Natural killer cell (primary cell): ENCODE measurements at regions not wholly inside any gene's neighbourhood (a gene's known extent, or its start where the extent isn't known, plus 50 kb on each side); places are given as distances from the start of the nearest gene placed in this dataset.
"Not testable (repeated sequence)": the region's sequence is repeated elsewhere in the genome, so short reads cannot be mapped to it uniquely, and the experiment has no call there.

ENCODE experiments used
- ATAC-seq, 3 donors: fragments of 150-1000 bp in 2 of 3; fragments of 200-7000 bp in 1 of 3; cut with Tn5 transposase; 1 replicate in 1 of 3; 2 replicates in 2 of 3; pipeline ENCODE4 v1.10.0; 2021; ENCODE audit warnings: mild to moderate bottlenecking in 2 of 3, moderate library complexity in 2 of 3
- DNase-seq, 2 donors: peaks; one replicate each; pipeline versions ENCODE4 v3.0.0 to v3.0.0-alpha.2; 2013 to 2021; ENCODE audit warnings: mixed read lengths in 1 of 2
- H3K27ac ChIP-seq: one replicate; pipeline ENCODE4 v1.5.1; 2013; ENCODE audit warnings: mild to moderate bottlenecking, low read length
- H3K27me3 ChIP-seq: one replicate; pipeline ENCODE4 v1.6.1; 2013; ENCODE audit warnings: low read length; ENCODE audit not compliant: control insufficient read depth, insufficient read depth
- H3K36me3 ChIP-seq: one replicate; pipeline ENCODE4 v1.6.1; 2013; ENCODE audit warnings: low read length; ENCODE audit not compliant: control insufficient read depth, insufficient read depth
- H3K4me1 ChIP-seq: one replicate; pipeline ENCODE4 v1.6.1; 2013; ENCODE audit warnings: low read length; ENCODE audit not compliant: control insufficient read depth, insufficient read depth
- H3K4me3 ChIP-seq: one replicate; pipeline ENCODE4 v1.5.1; 2013; ENCODE audit warnings: low read length
- H3K9me3 ChIP-seq: one replicate; pipeline ENCODE4 v1.6.1; 2013; ENCODE audit warnings: low read length; ENCODE audit not compliant: control insufficient read depth, insufficient read depth
- H3K27ac Mint-ChIP-seq, 2 donors: one replicate each; pipeline ENCODE4 v1.8.0; 2022; ENCODE audit warnings: mild to moderate bottlenecking in 2 of 2, mixed read lengths in 2 of 2, moderate library complexity in 1 of 2
- H3K27me3 Mint-ChIP-seq, 2 donors: one replicate each; pipeline ENCODE4 v1.8.0; 2022; ENCODE audit warnings: low read depth in 2 of 2, mixed read lengths in 2 of 2
- H3K36me3 Mint-ChIP-seq: one replicate; pipeline ENCODE4 v1.8.0; 2022; ENCODE audit warnings: mixed read lengths
- H3K4me1 Mint-ChIP-seq, 2 donors: one replicate each; pipeline ENCODE4 v1.8.0; 2022; ENCODE audit warnings: mixed read lengths in 2 of 2
- H3K4me3 Mint-ChIP-seq: one replicate; pipeline ENCODE4 v1.8.0; 2022; ENCODE audit warnings: mild to moderate bottlenecking, moderate library complexity, mixed read lengths
- H3K9me3 Mint-ChIP-seq, 2 donors: one replicate each; pipeline ENCODE4 v1.8.0; 2022; ENCODE audit warnings: mixed read lengths in 2 of 2
- WGBS: methylation state at CpG from one replicate; pipeline ENCODE4 v1.1.7; 2013; ENCODE audit warnings: missing lambda C conversion rate; ENCODE audit not compliant: insufficient coverage; 5-methylcytosine and 5-hydroxymethylcytosine counted together
- intact Hi-C: fragments of 100-400 bp; cut with micrococcal nuclease; formaldehyde crosslinking; loops from one replicate; pipeline ENCODE4 v1.14.2; 2022

- H3K36me3 ChIP-seq, H3K27me3 ChIP-seq, DNase-seq, ATAC-seq, H3K4me1 Mint-ChIP-seq, intact Hi-C loops, H3K36me3 Mint-ChIP-seq, H3K27ac Mint-ChIP-seq, H3K4me3 ChIP-seq, H3K9me3 ChIP-seq, H3K9me3 Mint-ChIP-seq, H3K4me1 ChIP-seq, H3K27ac ChIP-seq, H3K27me3 Mint-ChIP-seq, H3K4me3 Mint-ChIP-seq: not testable (repeated sequence)
- WGBS: 14% methylated on average over 12 of the region's 13 CpGs
Measured at GRCh38 chr11:49560593-49560992, 352.2 kb upstream of the FOLH1 start.

GRCh38 chr11:49561240-49561880 lies 353.0 kb upstream of the FOLH1 start:
- not testable (repeated sequence) for H3K36me3 Mint-ChIP-seq, DNase-seq
- WGBS: 17% methylated on average over 26 of the region's 27 CpGs

DNA sequence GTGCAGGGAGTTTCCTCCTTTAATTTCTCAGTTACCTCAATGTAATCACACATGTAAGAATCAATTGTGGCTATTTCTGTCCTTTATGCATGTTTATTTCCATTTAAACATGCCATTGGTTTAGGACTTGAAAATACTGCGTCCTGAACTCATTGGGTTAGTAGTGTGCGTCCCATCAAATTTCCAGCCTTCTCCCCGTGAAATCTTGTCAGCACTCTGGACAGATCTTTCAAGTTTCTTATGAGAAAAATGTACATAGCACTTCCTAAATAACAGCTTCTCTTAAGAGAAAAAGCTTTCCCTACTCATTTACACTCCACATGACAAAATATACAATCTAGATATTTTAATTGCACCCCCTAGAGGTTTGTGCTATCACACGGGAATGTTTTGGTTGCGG lies 353.9 kb upstream of the FOLH1 start:
- H3K4me3 ChIP-seq, H3K9me3 Mint-ChIP-seq, H3K27me3 Mint-ChIP-seq, H3K27ac Mint-ChIP-seq, H3K27me3 ChIP-seq, ATAC-seq, H3K36me3 Mint-ChIP-seq, intact Hi-C loops, H3K9me3 ChIP-seq, H3K4me3 Mint-ChIP-seq, H3K27ac ChIP-seq, H3K36me3 ChIP-seq, DNase-seq, H3K4me1 Mint-ChIP-seq, H3K4me1 ChIP-seq: not testable (repeated sequence)
- 56% methylated on average over 3 of the region's 5 CpGs for WGBS

More at GRCh38 chr11:49561240-49561880, 353.0 kb upstream of the FOLH1 start:
- H3K4me3 Mint-ChIP-seq, ATAC-seq, H3K9me3 Mint-ChIP-seq, H3K27ac ChIP-seq, H3K4me3 ChIP-seq, H3K4me1 ChIP-seq, H3K27ac Mint-ChIP-seq, H3K4me1 Mint-ChIP-seq, H3K27me3 Mint-ChIP-seq, H3K9me3 ChIP-seq, H3K36me3 ChIP-seq, H3K27me3 ChIP-seq, intact Hi-C loops: not testable (repeated sequence)

GRCh38 chr11:49579492-49579891 lies 371.1 kb upstream of the FOLH1 start:
- H3K36me3 ChIP-seq, H3K27ac ChIP-seq, intact Hi-C loops, H3K27me3 Mint-ChIP-seq, DNase-seq, H3K27ac Mint-ChIP-seq, H3K4me3 ChIP-seq, H3K4me1 Mint-ChIP-seq, H3K4me3 Mint-ChIP-seq, H3K9me3 ChIP-seq, ATAC-seq, H3K4me1 ChIP-seq, H3K27me3 ChIP-seq: not testable (repeated sequence)
- Mint-ChIP-seq H3K9me3 (peaks cover 4 to 15% of the 10 kb centered on the region in 2 donors), H3K36me3 (peaks cover 14% of the 10 kb centered on the region)
- 53% methylated on average over 3 of the region's 4 CpGs for WGBS

DNA sequence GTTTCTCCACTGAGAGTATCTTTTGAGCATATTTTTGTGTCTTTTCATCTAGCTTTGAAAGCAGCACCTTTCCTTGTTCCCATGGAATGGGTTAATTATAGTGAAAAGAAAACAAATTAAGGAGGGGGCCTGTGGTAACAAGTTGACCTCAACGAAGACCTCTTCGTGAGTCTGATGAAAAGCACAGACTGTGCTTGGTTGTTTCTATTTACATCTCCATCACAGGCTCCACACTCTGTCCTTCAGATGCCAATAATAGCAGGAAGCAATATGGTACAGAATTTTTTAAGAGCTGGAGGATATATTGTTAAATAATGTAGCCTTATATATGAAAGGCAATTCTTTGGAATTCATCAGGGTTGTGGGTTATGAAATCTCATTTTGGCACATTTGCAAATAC lies 366.7 kb upstream of the OR4C13 start:
- H3K4me1 ChIP-seq, H3K4me1 Mint-ChIP-seq, H3K27me3 ChIP-seq, H3K4me3 ChIP-seq, H3K27ac Mint-ChIP-seq, DNase-seq, H3K9me3 Mint-ChIP-seq, H3K4me3 Mint-ChIP-seq, H3K9me3 ChIP-seq, H3K36me3 ChIP-seq, ATAC-seq, H3K36me3 Mint-ChIP-seq, intact Hi-C loops, H3K27me3 Mint-ChIP-seq, H3K27ac ChIP-seq: not testable (repeated sequence)
- 76% methylated on average over 2 of the region's 2 CpGs for WGBS

DNA sequence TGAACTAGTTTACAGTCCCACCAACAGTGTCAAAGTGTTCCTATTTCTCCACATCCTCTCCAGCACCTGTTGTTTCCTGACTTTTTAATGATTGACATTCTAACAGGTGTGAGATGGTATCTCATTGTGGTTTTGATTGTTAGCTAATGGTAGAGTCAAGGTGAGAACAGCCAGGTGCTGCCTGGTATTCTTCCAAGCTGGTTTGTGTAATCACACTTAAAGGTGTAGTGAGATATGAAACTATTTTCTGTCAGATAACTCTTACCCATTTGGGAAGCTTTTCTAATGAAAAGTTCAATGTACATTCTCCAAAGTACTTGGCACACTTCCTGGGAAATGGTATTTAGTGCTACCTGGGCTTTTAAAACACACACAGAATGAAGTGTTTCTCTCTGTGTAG lies 343.3 kb upstream of the OR4C13 start:
- H3K27me3 ChIP-seq, H3K4me3 Mint-ChIP-seq, H3K9me3 ChIP-seq, intact Hi-C loops, ATAC-seq, H3K27me3 Mint-ChIP-seq, H3K4me3 ChIP-seq, H3K4me1 Mint-ChIP-seq, H3K36me3 Mint-ChIP-seq, H3K27ac ChIP-seq, H3K27ac Mint-ChIP-seq, H3K36me3 ChIP-seq, DNase-seq, H3K4me1 ChIP-seq: not testable (repeated sequence)
- peaks cover 8 to 16% of the 10 kb centered on the region in 2 donors for H3K9me3 Mint-ChIP-seq

- H3K27me3 ChIP-seq, H3K4me1 Mint-ChIP-seq, ATAC-seq, H3K4me1 ChIP-seq, H3K4me3 Mint-ChIP-seq, DNase-seq, H3K9me3 ChIP-seq, intact Hi-C loops, H3K27ac ChIP-seq, H3K27me3 Mint-ChIP-seq, H3K36me3 ChIP-seq, H3K4me3 ChIP-seq, H3K27ac Mint-ChIP-seq: not testable (repeated sequence)
- H3K9me3 Mint-ChIP-seq: peaks cover 14 to 18% of the 10 kb centered on the region in 2 donors
- H3K36me3 Mint-ChIP-seq: peaks cover 19% of the 10 kb centered on the region
- no CpG with 5 or more reads among the region's 1 CpG for WGBS
Measured at GRCh38 chr11:49623872-49624271, 328.3 kb upstream of the OR4C13 start.

- H3K36me3 ChIP-seq, H3K27me3 ChIP-seq, intact Hi-C loops, DNase-seq, H3K4me1 Mint-ChIP-seq, H3K27me3 Mint-ChIP-seq, H3K4me1 ChIP-seq, H3K4me3 ChIP-seq, H3K27ac Mint-ChIP-seq, H3K4me3 Mint-ChIP-seq, H3K9me3 ChIP-seq, H3K27ac ChIP-seq, ATAC-seq: not testable (repeated sequence)
- peaks cover 12% of the 10 kb centered on the region for H3K36me3 Mint-ChIP-seq
- peaks cover 20 to 29% of the 10 kb centered on the region in 2 donors for H3K9me3 Mint-ChIP-seq
- WGBS: 100% methylated on average over 2 of the region's 2 CpGs
Measured at GRCh38 chr11:49670705-49671104, 281.5 kb upstream of the OR4C13 start.
